Lung (tissue), 11 donors: ENCODE measurements at regions not wholly inside any gene's neighbourhood (a gene's known extent, or its start where the extent isn't known, plus 50 kb on each side); places are given as distances from the start of the nearest gene placed in this dataset.

Source experiments
- ATAC-seq: fragments of 200-7000 bp; cut with Tn5 transposase; one replicate; pipeline ENCODE4 v1.9.1; 2020; ENCODE audit warnings: moderate number of reproducible peaks; ENCODE audit not compliant: insufficient read depth, low FRiP score
- DNase-seq, 3 donors: peaks; one replicate each; pipeline ENCODE4 v3.0.0-alpha.2; 2013 to 2017
- H3K27ac ChIP-seq, 2 donors: one replicate each; pipeline ENCODE4 v1.5.1; 2013; ENCODE audit warnings: mild to moderate bottlenecking in 2 of 2, moderate library complexity in 2 of 2, control low read depth in 1 of 2, inconsistent platforms in 1 of 2, low read depth in 1 of 2, low read length in 1 of 2
- H3K27me3 ChIP-seq, 3 donors: one replicate each; pipeline ENCODE4 v1.5.1; 2013; ENCODE audit warnings: low read length in 2 of 3; ENCODE audit not compliant: control insufficient read depth in 3 of 3, insufficient read depth in 3 of 3
- H3K36me3 ChIP-seq, 4 donors: one replicate each; pipeline ENCODE4 v1.5.1; 2013; ENCODE audit warnings: low read length in 4 of 4, mild to moderate bottlenecking in 1 of 4, moderate library complexity in 1 of 4; ENCODE audit not compliant: control insufficient read depth in 4 of 4, insufficient read depth in 4 of 4
- H3K4me1 ChIP-seq, 5 donors: one replicate each; pipeline ENCODE4 v1.5.1; 2013; ENCODE audit warnings: low read length in 5 of 5, mild to moderate bottlenecking in 2 of 5, moderate library complexity in 1 of 5; ENCODE audit not compliant: control insufficient read depth in 5 of 5, insufficient read depth in 5 of 5
- H3K4me3 ChIP-seq: one replicate; pipeline ENCODE4 v1.5.1; 2013; ENCODE audit warnings: mild to moderate bottlenecking, control low read depth, moderate library complexity
- H3K9ac ChIP-seq, 2 donors: one replicate each; pipeline ENCODE4 v1.5.1; 2013; ENCODE audit warnings: low read length in 2 of 2, control low read depth in 1 of 2; ENCODE audit not compliant: insufficient read depth in 1 of 2
- H3K9me3 ChIP-seq, 4 donors: one replicate each; pipeline ENCODE4 v1.5.1; 2013; ENCODE audit warnings: low read length in 3 of 4, mild to moderate bottlenecking in 1 of 4, moderate library complexity in 1 of 4; ENCODE audit not compliant: control insufficient read depth in 4 of 4, insufficient read depth in 3 of 4
- CTCF ChIP-seq: IDR thresholded peaks from 2 replicates; pipeline ENCODE4 v1.5.1; 2012; ENCODE audit warnings: mild to moderate bottlenecking; ENCODE audit errors: control extremely low read depth, extremely low read depth
- WGBS, 2 donors: extraction: QIAGEN DNeasy Blood & Tissue Kit; methylation state at CpG; one replicate each; pipeline ENCODE4 v1.1.7; 2013; 5-methylcytosine and 5-hydroxymethylcytosine counted together
- donor health status: control.
- donor health status: control.
- donor health status: Bipolar disorder and iron deficiency.
- donor health status: healthy.
- donor health status: DM: yes; HTN: yes; CAD: no.

- WGBS, 2 donors, result 96 to 100% methylated on average over 1 of the region's 1 CpG
- Histone ChIP-seq H3K27ac (no peak overlapping the region), H3K27me3 (no peaks in the 10 kb centered on the region), H3K9me3 (no peaks in the 10 kb centered on the region), H3K4me3 (no peak overlapping the region), H3K36me3 (no peaks in the 10 kb centered on the region), H3K9ac (no peak overlapping the region), H3K4me1 (peaks cover 0 to 3% (median 0%) of the 10 kb centered on the region in 5 donors)
- ATAC-seq (no peak), DNase-seq (no peak)
- TF ChIP-seq CTCF, result no peak
Measured at GRCh38 chr10:31742255-31742654, 186.4 kb downstream of the ARHGAP12 start.

GRCh38 chr10:31741473-31741872 lies 187.2 kb downstream of the ARHGAP12 start:
- ATAC-seq (no peak), DNase-seq (no peak)
- Histone ChIP-seq H3K4me1 (peaks cover 0 to 3% (median 0%) of the 10 kb centered on the region in 5 donors), H3K36me3 (no peaks in the 10 kb centered on the region), H3K27ac (no peak overlapping the region), H3K27me3 (no peaks in the 10 kb centered on the region), H3K9ac (no peak overlapping the region), H3K4me3 (no peak overlapping the region), H3K9me3 (peaks cover 0 to 1% (median 0%) of the 10 kb centered on the region in 4 donors)
- TF ChIP-seq CTCF, result no peak

- no peak for ATAC-seq
Measured at GRCh38 chr10:31739711-31740110, 188.9 kb downstream of the ARHGAP12 start.

More at GRCh38 chr10:31739711-31740110, 188.9 kb downstream of the ARHGAP12 start:
- Histone ChIP-seq H3K4me3 (no peak overlapping the region), H3K27me3 (no peaks in the 10 kb centered on the region), H3K4me1 (no peaks in the 10 kb centered on the region), H3K36me3 (no peaks in the 10 kb centered on the region), H3K9me3 (peaks cover 0 to 5% (median 0%) of the 10 kb centered on the region in 4 donors), H3K27ac (peak overlapping the region in 1 of 2 donors; percentile 17), H3K9ac (no peak overlapping the region)
- TF ChIP-seq CTCF, result no peak
- DNase-seq, result no peak
- 63 to 83% methylated on average over 1 of the region's 1 CpG for WGBS, 2 donors
